ENCODE measurements at regions not wholly inside any gene's neighbourhood (a gene's known extent, or its start where the extent isn't known, plus 50 kb on each side); places are given as distances from the start of the nearest gene placed in this dataset.

DNA sequence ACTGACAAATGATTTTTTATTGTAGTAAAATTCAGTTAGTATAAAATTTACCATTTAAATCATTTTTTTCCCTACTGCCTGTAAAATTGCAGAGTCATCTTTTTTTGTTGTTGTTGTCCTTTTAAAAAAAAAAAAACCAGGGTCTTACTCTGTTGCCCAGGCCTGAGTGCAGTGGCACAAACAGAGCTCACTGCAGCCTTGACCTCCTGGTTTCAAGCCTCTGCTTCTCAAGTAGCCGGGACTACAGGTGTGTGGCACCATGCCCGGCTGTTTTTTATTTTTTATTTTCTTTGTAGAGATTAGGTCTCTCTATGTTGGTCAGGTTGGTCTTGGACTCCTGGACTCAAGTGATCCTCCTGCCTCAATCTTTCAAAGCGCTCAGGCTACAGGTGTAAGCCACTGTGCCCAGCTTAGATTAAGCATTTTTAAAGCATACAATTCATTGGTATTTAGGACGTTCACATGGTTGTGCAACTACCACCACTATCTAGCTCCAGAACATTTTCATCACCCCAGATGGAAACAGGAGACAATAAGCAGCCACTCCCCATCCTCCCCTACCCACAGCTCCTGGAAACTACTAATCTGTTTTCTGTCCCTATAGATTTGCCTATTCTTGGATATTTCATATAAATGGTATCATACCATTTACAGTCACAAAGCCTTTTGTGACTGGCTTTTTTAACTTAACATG, 59.7 kb upstream of the PGRMC2 start:
- ATAC-seq (peak; percentile 78), DNase-seq (ENCODE audit: extremely low read depth in 1 of 4, low spot score in 3 of 4) (peak in 3 of 4 experiments; percentile 19 to 71 (median 51)), FAIRE-seq (peak; percentile 44)
- Histone ChIP-seq H3K9me3 (replicated peaks; ENCODE audit: control insufficient read depth, insufficient read depth, low read depth, low read length) (no peaks in the 10 kb centered on the region), H4K20me1 (replicated peaks; ENCODE audit: control insufficient read depth, insufficient read depth, low read length) (no peaks in the 10 kb centered on the region), H3K9me1 (ENCODE audit: control insufficient read depth, insufficient read depth, low read length) (no peaks in the 10 kb centered on the region), H3K27me3 (ENCODE audit: control insufficient read depth in 2 of 2, insufficient read depth in 2 of 2, low read length in 2 of 2) (no peaks in the 10 kb centered on the region), H2AFZ (ENCODE audit: low read depth, low read length) (peak overlapping the region; percentile 2; the same call in 1 of the 2 replicates), H3K9ac (ENCODE audit: insufficient read depth in 1 of 2, low read depth in 2 of 2, low read length in 2 of 2) (no peak overlapping the region), H3K79me2 (ENCODE audit: control insufficient read depth, insufficient read depth, low read length) (no peaks in the 10 kb centered on the region), H3K4me1 (replicated peaks in 1 of 2; ENCODE audit: control insufficient read depth in 2 of 2, insufficient read depth in 2 of 2, low read length in 2 of 2) (peaks cover 12 to 37% of the 10 kb centered on the region in 2 experiments; a peak in 4 of 5 replicates), H3K27ac (ENCODE audit: extremely low read depth, low read depth, low read length) (peak overlapping the region; percentile 12), H3K36me3 (ENCODE audit: control insufficient read depth, insufficient read depth, low read length) (no peaks in the 10 kb centered on the region), H3K4me2 (ENCODE audit: insufficient read depth, low read length) (peak overlapping the region; percentile 17; the same call in 1 of the 2 replicates), H3K4me3 (no peak overlapping the region)
- 20% methylated on average over 4 of the region's 4 CpGs for WGBS (ENCODE audit: insufficient coverage, low coverage, missing lambda C conversion rate)
- BruUV-seq (replicated peaks): no TSS peak
- in situ Hi-C loops (cut with MboI): no loop called here
- ChIA-PET POLR2A (interaction anchor here (0.6 kb wide), 1 partner anchor 20 kb away, joined by 3 read pairs; no protein-coding TSS in a partner anchor), CTCF (ENCODE audit: low intra/inter-chr PET ratio) (interaction anchor here (0.7 kb wide), 1 partner anchor 204 kb away, joined by 5 read pairs; no protein-coding TSS in a partner anchor)
- intact Hi-C loops (cut with micrococcal nuclease): no loop called here
- TF ChIP-seq, protein P1, sequence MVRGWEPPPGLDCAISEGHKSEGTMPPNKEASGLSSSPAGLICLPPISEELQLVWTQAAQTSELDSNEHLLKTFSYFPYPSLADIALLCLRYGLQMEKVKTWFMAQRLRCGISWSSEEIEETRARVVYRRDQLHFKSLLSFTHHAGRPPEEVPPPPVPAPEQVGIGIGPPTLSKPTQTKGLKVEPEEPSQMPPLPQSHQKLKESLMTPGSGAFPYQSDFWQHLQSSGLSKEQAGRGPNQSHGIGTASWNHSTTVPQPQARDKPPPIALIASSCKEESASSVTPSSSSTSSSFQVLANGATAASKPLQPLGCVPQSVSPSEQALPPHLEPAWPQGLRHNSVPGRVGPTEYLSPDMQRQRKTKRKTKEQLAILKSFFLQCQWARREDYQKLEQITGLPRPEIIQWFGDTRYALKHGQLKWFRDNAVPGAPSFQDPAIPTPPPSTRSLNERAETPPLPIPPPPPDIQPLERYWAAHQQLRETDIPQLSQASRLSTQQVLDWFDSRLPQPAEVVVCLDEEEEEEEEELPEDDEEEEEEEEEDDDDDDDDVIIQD (CRISPR knock-in tag; IDR thresholded peaks at IDR 0.05): no peak
- no peak for TF ChIP-seq ZFP1 (CRISPR knock-in tag; IDR thresholded peaks at IDR 0.05)
- no peak for TF ChIP-seq ZNF609 (CRISPR knock-in tag; IDR thresholded peaks at IDR 0.05; ENCODE audit: borderline replicate concordance)
- TF ChIP-seq ZNF217 (CRISPR knock-in tag; IDR thresholded peaks at IDR 0.05): no peak
- TF ChIP-seq E4F1 (CRISPR knock-in tag; IDR thresholded peaks at IDR 0.05; ENCODE audit: borderline replicate concordance): no peak
- TF ChIP-seq GATA2 (CRISPR knock-in tag; IDR thresholded peaks at IDR 0.05): peak; percentile 68
- TF ChIP-seq ELF2 (CRISPR knock-in tag; IDR thresholded peaks at IDR 0.05): no peak
- TF ChIP-seq ZNF224 (CRISPR knock-in tag; IDR thresholded peaks at IDR 0.05): no peak
- TF ChIP-seq L3MBTL2 (IDR thresholded peaks at IDR 0.05): no peak
- TF ChIP-seq NONO (IDR thresholded peaks at IDR 0.05; ENCODE audit: low read depth in 2 of 2, low read length in 1 of 2): no peak
- peak; percentile 83; the same call in 1 of the 2 replicates for TF ChIP-seq ZNF263 (CRISPR knock-in tag; IDR thresholded peaks at IDR 0.05; ENCODE audit: borderline replicate concordance)
- TF ChIP-seq SMARCA4 (IDR thresholded peaks at IDR 0.05): peak; percentile 86; the same call in 1 of the 2 replicates
